A549 (cell line): ENCODE measurements at regions not wholly inside any gene's neighbourhood (a gene's known extent, or its start where the extent isn't known, plus 50 kb on each side); places are given as distances from the start of the nearest gene placed in this dataset.

Source experiments
- ATAC-seq, 2 experiments: fragments of 200-7000 bp in 1 of 2; fragments of >200 bp in 1 of 2; cut with Nextera tagmentation in 1 of 2; cut with Tn5 transposase in 1 of 2; 3 replicates each; pipeline versions ENCODE4 v1.8.0 to v1.9.1; 2018 to 2020; ENCODE audit warnings: mild to moderate bottlenecking in 1 of 2, moderate library complexity in 1 of 2
- CTCF ChIA-PET: fragments of 300-600 bp; sonication (Branson Sonifier 250); formaldehyde crosslinking; extraction: SDS; loops from one replicate; lab custom pipeline; 2021; ENCODE audit warnings: antibody characterized with exemption, inconsistent platforms; lab: Yijun Ruan, JAX
- POLR2A ChIA-PET: fragments of 350-600 bp; formaldehyde crosslinking; extraction: SDS; loops from one replicate; lab custom pipeline; 2021; ENCODE audit warnings: antibody characterized with exemption, inconsistent platforms; lab: Yijun Ruan, JAX
- DNase-seq, 2 experiments: peaks; one replicate each; pipeline versions ENCODE4 v3.0.0 to v3.0.0-alpha.2; 2011 to 2016; ENCODE audit warnings: low read depth in 1 of 2, low spot score in 1 of 2
- FAIRE-seq: peaks from 2 replicates; lab custom pipeline; 2011; peaks lifted over from hg19 to GRCh38; lab: Jason Lieb, UNC
- H3K27ac ChIP-seq, 2 experiments: fragments of >200 bp; sonication (Bioruptor Twin); formaldehyde crosslinking; 3 replicates each; pipeline ENCODE4 v1.5.1; 2016 to 2017
- H3K4me1 ChIP-seq: fragments of >200 bp; sonication (Bioruptor Twin); formaldehyde crosslinking; 3 replicates; pipeline ENCODE4 v1.6.1; 2016
- H3K4me2 ChIP-seq: fragments of >200 bp; sonication (Bioruptor Twin); formaldehyde crosslinking; 3 replicates; pipeline ENCODE4 v1.6.1; 2016
- H3K4me3 ChIP-seq: fragments of >200 bp; sonication (Bioruptor Twin); formaldehyde crosslinking; 3 replicates; pipeline ENCODE4 v1.5.1; 2016
- H3K9me3 ChIP-seq: fragments of >200 bp; sonication (Bioruptor Twin); formaldehyde crosslinking; 3 replicates; pipeline ENCODE4 v1.6.1; 2016
- BHLHE40 ChIP-seq: IDR thresholded peaks from 2 replicates; pipeline ENCODE4 v1.6.1; 2012; ENCODE audit warnings: low read depth, low read length, inconsistent platforms
- CBX8 ChIP-seq: fragments of 200-600 bp; sonication (generic); IDR thresholded peaks from 2 replicates; pipeline ENCODE4 v1.6.1; 2016
- CHD2 ChIP-seq: fragments of 150-350 bp; IDR thresholded peaks from 2 replicates; pipeline ENCODE4 v1.6.1; 2014; ENCODE audit warnings: low read length; ENCODE audit not compliant: partially characterized antibody
- EHF ChIP-seq: fragments of 250-450 bp; sonication (Bioruptor Pico); IDR thresholded peaks from 2 replicates; pipeline ENCODE4 v1.5.0; 2020; ENCODE audit warnings: mild to moderate bottlenecking
- GATA3 ChIP-seq: IDR thresholded peaks from 2 replicates; pipeline ENCODE4 v1.6.1; 2012; ENCODE audit warnings: borderline replicate concordance
- HOXB13 ChIP-seq: fragments of 250-450 bp; sonication (Bioruptor Pico); IDR thresholded peaks from 2 replicates; pipeline ENCODE4 v1.5.0; 2020; ENCODE audit warnings: low read depth, mild to moderate bottlenecking, moderate library complexity
- HOXB5 ChIP-seq: fragments of 250-450 bp; sonication (Bioruptor Pico); IDR thresholded peaks from 2 replicates; pipeline ENCODE4 v1.5.0; 2020; ENCODE audit warnings: mild to moderate bottlenecking, moderate library complexity
- JUNB ChIP-seq: fragments of >200 bp; sonication (Bioruptor Twin); formaldehyde crosslinking; IDR thresholded peaks from 2 replicates; pipeline ENCODE4 v1.6.1; 2016
- KDM1A ChIP-seq: fragments of 200-600 bp; sonication (generic); IDR thresholded peaks from 2 replicates; pipeline ENCODE4 v1.6.1; 2016; ENCODE audit warnings: low read depth, mild to moderate bottlenecking
- KDM5A ChIP-seq: fragments of 200-600 bp; sonication (generic); IDR thresholded peaks from 2 replicates; pipeline ENCODE4 v1.6.1; 2016; ENCODE audit warnings: antibody characterized with exemption, mild to moderate bottlenecking
- NFE2L2 ChIP-seq: fragments of 150-350 bp; conservative IDR thresholded peaks from 2 replicates; pipeline ENCODE4 v1.6.1; 2014; ENCODE audit warnings: low read length
- NR3C1 ChIP-seq: fragments of >200 bp; sonication (Bioruptor Twin); formaldehyde crosslinking; IDR thresholded peaks from 3 replicates; pipeline ENCODE4 v1.6.1; 2017
- PHF8 ChIP-seq: fragments of 200-600 bp; sonication (generic); IDR thresholded peaks from 2 replicates; pipeline ENCODE4 v1.6.1; 2016; ENCODE audit warnings: low read depth, mild to moderate bottlenecking, antibody characterized with exemption, moderate library complexity, borderline replicate concordance
- RAD21 ChIP-seq, 2 experiments: fragments of >200 bp in 1 of 2; sonication (Bioruptor Twin) in 1 of 2; formaldehyde crosslinking in 1 of 2; IDR thresholded peaks in 1 of 2; conservative IDR thresholded peaks in 1 of 2; 2 replicates in 1 of 2; 3 replicates in 1 of 2; pipeline ENCODE4 v1.6.1; 2012 to 2018; ENCODE audit warnings: inconsistent platforms in 1 of 2
- RFX5 ChIP-seq: fragments of 450-650 bp; IDR thresholded peaks from 2 replicates; pipeline ENCODE4 v1.7.1; 2014; ENCODE audit warnings: antibody characterized with exemption, mild to moderate bottlenecking, moderate library complexity
- RNF2 ChIP-seq: fragments of 200-600 bp; sonication (generic); IDR thresholded peaks from 2 replicates; pipeline ENCODE4 v1.6.1; 2016; ENCODE audit warnings: low read depth, mild to moderate bottlenecking, antibody characterized with exemption, moderate library complexity, borderline replicate concordance
- SREBF2 ChIP-seq: fragments of 450-650 bp; IDR thresholded peaks from 2 replicates; pipeline ENCODE4 v1.6.1; 2014; ENCODE audit warnings: mild to moderate bottlenecking, moderate library complexity
- TP53 ChIP-seq: fragments of 250-450 bp; sonication (Bioruptor Pico); IDR thresholded peaks from 2 replicates; pipeline ENCODE4 v1.5.0; 2021; ENCODE audit warnings: mild to moderate bottlenecking, moderate library complexity
- ZC3H11A ChIP-seq: fragments of 450-650 bp; IDR thresholded peaks from 2 replicates; pipeline ENCODE4 v1.6.1; 2014; ENCODE audit warnings: antibody characterized with exemption, mild to moderate bottlenecking
- ZFP36 ChIP-seq: fragments of 450-650 bp; IDR thresholded peaks from 2 replicates; pipeline ENCODE4 v1.6.1; 2014; ENCODE audit warnings: borderline replicate concordance; ENCODE audit not compliant: partially characterized antibody
- ZNF302 ChIP-seq: fragments of 250-450 bp; sonication (Bioruptor Pico); IDR thresholded peaks from 2 replicates; pipeline ENCODE4 v1.9.0; 2021; ENCODE audit warnings: inconsistent platforms, mild to moderate bottlenecking, moderate library complexity
- WGBS: methylation state at CpG from one replicate; pipeline ENCODE4 v1.1.6; 2017; ENCODE audit errors: missing lambda C conversion rate; 5-methylcytosine and 5-hydroxymethylcytosine counted together
- TF ChIP-seq, protein P1 (sequence below): fragments of 200-600 bp; sonication (generic); IDR thresholded peaks from 2 replicates; pipeline ENCODE4 v1.6.1; 2016; ENCODE audit warnings: antibody characterized with exemption, mild to moderate bottlenecking, moderate library complexity
- TF ChIP-seq, protein P2 (sequence below): IDR thresholded peaks from 2 replicates; pipeline ENCODE4 v1.6.1; 2012
- TF ChIP-seq, protein P3 (sequence below): fragments of 250-450 bp; sonication (Bioruptor Pico); IDR thresholded peaks from 2 replicates; pipeline ENCODE4 v1.5.0; 2020; ENCODE audit warnings: low read depth, mild to moderate bottlenecking, moderate library complexity
- TF ChIP-seq, protein P4 (sequence below): IDR thresholded peaks from 2 replicates; pipeline ENCODE4 v1.6.1; 2012; ENCODE audit warnings: low read depth, borderline replicate concordance

DNA sequence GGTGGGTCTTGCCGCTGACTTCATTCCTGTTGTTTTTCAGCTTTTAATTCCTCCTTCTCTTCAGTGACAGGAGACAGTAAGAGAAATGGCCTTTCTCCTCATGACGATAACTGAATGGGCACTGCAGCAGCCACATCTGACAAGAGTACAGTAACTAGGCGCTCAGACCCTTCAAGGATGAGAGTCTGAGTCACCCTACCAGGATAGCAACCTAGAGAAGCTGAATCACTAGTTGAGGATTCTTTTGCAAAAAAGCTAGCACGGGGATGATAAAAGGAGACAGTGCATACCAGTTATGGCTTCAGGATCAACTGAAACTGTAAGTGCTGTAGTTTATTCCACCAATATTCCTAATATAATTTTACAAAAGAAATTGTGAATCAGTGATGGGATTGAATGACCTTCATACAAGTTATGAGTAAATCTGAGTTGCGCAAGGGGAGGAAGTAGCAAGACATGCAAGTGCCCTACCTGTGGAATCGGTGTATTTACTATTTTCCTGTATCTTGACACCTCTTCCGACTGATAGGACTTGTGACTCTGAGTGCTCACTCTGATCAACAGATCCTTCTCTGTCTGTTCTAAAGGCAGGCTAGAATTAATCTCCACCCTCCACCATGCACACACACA, 161.8 kb upstream of the GRIK2 start:
- no peak overlapping the region for H3K4me2 ChIP-seq
- ChIA-PET POLR2A (no interaction called here), CTCF (no interaction called here)
- DNase-seq, result no peak
- H3K4me3 ChIP-seq, result no peak overlapping the region
- H3K27ac ChIP-seq, result no peak overlapping the region
- no peaks in the 10 kb centered on the region for H3K4me1 ChIP-seq
- no peak for FAIRE-seq
- no peak for TF ChIP-seq TP53
- TF ChIP-seq ZNF302 (CRISPR knock-in tag), result no peak
- no peak for TF ChIP-seq GATA3
- TF ChIP-seq NFE2L2, result no peak
- TF ChIP-seq SREBF2, result no peak
- TF ChIP-seq PHF8, result no peak
- TF ChIP-seq ZFP36, result no peak
- no peaks in the 10 kb centered on the region for H3K9me3 ChIP-seq
- 60% methylated on average over 7 of the region's 7 CpGs for WGBS
- ATAC-seq, result no peak

DNA sequence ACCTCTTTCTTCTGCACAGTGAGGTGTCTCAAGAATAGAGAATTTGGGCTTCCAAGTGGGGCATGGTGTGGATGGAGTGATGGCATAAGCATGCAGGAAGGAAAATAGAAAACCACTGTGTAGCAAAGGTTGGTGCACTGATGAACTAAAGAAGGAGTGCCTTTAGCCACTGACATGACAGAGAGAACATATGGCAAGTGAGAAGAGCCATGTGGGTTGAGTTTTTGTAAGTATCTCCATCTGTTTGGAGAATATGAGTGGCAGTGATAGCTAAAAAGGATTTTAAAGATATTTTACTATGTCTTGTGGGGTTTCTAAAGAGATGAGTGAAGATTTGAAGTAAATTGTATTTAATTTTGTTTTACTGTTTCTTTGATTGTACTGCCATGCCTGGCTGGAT, 160.5 kb upstream of the GRIK2 start:
- TF ChIP-seq CHD2 (no peak), HOXB13 (CRISPR knock-in tag) (no peak), EHF (CRISPR knock-in tag) (no peak), ZFP36 (no peak)
- TF ChIP-seq, protein P1, sequence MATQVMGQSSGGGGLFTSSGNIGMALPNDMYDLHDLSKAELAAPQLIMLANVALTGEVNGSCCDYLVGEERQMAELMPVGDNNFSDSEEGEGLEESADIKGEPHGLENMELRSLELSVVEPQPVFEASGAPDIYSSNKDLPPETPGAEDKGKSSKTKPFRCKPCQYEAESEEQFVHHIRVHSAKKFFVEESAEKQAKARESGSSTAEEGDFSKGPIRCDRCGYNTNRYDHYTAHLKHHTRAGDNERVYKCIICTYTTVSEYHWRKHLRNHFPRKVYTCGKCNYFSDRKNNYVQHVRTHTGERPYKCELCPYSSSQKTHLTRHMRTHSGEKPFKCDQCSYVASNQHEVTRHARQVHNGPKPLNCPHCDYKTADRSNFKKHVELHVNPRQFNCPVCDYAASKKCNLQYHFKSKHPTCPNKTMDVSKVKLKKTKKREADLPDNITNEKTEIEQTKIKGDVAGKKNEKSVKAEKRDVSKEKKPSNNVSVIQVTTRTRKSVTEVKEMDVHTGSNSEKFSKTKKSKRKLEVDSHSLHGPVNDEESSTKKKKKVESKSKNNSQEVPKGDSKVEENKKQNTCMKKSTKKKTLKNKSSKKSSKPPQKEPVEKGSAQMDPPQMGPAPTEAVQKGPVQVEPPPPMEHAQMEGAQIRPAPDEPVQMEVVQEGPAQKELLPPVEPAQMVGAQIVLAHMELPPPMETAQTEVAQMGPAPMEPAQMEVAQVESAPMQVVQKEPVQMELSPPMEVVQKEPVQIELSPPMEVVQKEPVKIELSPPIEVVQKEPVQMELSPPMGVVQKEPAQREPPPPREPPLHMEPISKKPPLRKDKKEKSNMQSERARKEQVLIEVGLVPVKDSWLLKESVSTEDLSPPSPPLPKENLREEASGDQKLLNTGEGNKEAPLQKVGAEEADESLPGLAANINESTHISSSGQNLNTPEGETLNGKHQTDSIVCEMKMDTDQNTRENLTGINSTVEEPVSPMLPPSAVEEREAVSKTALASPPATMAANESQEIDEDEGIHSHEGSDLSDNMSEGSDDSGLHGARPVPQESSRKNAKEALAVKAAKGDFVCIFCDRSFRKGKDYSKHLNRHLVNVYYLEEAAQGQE, result no peak
- TF ChIP-seq, protein P2, sequence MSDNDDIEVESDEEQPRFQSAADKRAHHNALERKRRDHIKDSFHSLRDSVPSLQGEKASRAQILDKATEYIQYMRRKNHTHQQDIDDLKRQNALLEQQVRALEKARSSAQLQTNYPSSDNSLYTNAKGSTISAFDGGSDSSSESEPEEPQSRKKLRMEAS, result no peak
- TF ChIP-seq, all 56 proteins: peak for 0
- H3K4me1 ChIP-seq, result no peaks in the 10 kb centered on the region
- DNase-seq (no peak), ATAC-seq (no peak), FAIRE-seq (no peak)
- H3K27ac ChIP-seq, result no peak overlapping the region
- CTCF ChIA-PET, result no interaction called here
- H3K9me3 ChIP-seq, result no peaks in the 10 kb centered on the region
- H3K4me2 ChIP-seq, result no peak overlapping the region
- no peak overlapping the region for H3K4me3 ChIP-seq
- POLR2A ChIA-PET, result no interaction called here

DNA sequence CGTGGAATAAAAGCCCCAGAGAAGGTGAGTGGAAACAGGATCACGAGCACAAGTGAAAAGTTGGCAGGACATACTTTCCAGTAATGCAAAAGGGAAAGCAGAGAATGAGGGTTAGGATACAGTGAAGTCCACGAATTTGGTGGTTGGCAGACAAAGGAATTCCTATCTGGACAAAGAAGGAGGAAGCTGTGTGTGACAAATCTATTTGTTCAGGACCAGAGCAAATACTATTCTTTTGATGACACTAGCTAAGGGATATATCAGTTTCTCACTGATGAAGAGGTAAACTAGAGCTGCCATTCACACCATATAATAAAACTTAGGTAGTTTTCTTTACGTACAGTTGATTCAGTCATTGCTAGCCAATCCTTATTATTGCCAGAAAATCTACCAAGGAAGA, 156.8 kb upstream of the GRIK2 start:
- no peaks in the 10 kb centered on the region for H3K4me1 ChIP-seq
- H3K27ac ChIP-seq, result no peak overlapping the region
- no peaks in the 10 kb centered on the region for H3K9me3 ChIP-seq
- no peak for ATAC-seq
- FAIRE-seq, result no peak
- ChIA-PET POLR2A (no interaction called here), CTCF (interaction anchor here (1.8 kb wide), 1 partner anchor 10 kb away, joined by 5 read pairs; no protein-coding TSS in a partner anchor)
- no peak overlapping the region for H3K4me2 ChIP-seq
- no peak overlapping the region for H3K4me3 ChIP-seq
- DNase-seq, result no peak
- no peak for TF ChIP-seq RFX5
- no peak for TF ChIP-seq RAD21 (conservative IDR thresholded peaks at IDR 0.05 in 1 of 2, IDR thresholded peaks at IDR 0.05 in 1 of 2)
- TF ChIP-seq ZC3H11A, result no peak
- TF ChIP-seq, protein P3, sequence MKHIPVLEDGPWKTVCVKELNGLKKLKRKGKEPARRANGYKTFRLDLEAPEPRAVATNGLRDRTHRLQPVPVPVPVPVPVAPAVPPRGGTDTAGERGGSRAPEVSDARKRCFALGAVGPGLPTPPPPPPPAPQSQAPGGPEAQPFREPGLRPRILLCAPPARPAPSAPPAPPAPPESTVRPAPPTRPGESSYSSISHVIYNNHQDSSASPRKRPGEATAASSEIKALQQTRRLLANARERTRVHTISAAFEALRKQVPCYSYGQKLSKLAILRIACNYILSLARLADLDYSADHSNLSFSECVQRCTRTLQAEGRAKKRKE (CRISPR knock-in tag), result no peak
- no peak for TF ChIP-seq RNF2
- TF ChIP-seq KDM5A, result no peak
- TF ChIP-seq PHF8, result no peak
- no peak for TF ChIP-seq HOXB5 (CRISPR knock-in tag)
- no peak for TF ChIP-seq NR3C1
- TF ChIP-seq CHD2, result no peak
- TF ChIP-seq, protein P2, result no peak
- TF ChIP-seq, protein P4, sequence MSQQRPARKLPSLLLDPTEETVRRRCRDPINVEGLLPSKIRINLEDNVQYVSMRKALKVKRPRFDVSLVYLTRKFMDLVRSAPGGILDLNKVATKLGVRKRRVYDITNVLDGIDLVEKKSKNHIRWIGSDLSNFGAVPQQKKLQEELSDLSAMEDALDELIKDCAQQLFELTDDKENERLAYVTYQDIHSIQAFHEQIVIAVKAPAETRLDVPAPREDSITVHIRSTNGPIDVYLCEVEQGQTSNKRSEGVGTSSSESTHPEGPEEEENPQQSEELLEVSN, result no peak
- TF ChIP-seq JUNB, result no peak
- TF ChIP-seq CBX8, result no peak
- TF ChIP-seq BHLHE40, result no peak
- TF ChIP-seq KDM1A, result no peak
- WGBS, result 22% methylated on average over 4 of the region's 4 CpGs
